ENCODE measurements at regions not wholly inside any gene's neighbourhood (a gene's known extent, or its start where the extent isn't known, plus 50 kb on each side); places are given as distances from the start of the nearest gene placed in this dataset.

DNA sequence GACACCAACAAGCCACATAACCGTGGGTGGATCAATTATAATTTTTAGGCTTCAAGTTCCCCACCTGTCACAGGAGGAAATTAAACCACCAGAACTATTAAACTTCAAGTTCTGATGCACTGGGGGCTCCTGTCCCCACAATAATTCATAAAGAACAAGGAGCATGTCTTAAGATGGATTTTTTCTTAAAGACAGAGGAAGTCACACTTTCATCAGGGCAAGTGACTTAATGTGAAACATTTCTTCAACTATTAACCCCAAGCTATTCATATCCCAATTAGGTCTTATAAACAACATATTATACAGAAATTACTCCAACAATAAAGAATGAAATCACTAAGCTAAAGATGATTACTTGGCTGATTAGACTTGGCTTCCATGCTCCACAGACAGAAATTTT, 292.5 kb downstream of the ETAA1 start:
- TF ChIP-seq, protein P1, sequence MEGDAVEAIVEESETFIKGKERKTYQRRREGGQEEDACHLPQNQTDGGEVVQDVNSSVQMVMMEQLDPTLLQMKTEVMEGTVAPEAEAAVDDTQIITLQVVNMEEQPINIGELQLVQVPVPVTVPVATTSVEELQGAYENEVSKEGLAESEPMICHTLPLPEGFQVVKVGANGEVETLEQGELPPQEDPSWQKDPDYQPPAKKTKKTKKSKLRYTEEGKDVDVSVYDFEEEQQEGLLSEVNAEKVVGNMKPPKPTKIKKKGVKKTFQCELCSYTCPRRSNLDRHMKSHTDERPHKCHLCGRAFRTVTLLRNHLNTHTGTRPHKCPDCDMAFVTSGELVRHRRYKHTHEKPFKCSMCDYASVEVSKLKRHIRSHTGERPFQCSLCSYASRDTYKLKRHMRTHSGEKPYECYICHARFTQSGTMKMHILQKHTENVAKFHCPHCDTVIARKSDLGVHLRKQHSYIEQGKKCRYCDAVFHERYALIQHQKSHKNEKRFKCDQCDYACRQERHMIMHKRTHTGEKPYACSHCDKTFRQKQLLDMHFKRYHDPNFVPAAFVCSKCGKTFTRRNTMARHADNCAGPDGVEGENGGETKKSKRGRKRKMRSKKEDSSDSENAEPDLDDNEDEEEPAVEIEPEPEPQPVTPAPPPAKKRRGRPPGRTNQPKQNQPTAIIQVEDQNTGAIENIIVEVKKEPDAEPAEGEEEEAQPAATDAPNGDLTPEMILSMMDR (IDR thresholded peaks at IDR 0.05) = no peak
- TF ChIP-seq ZFX (IDR thresholded peaks at IDR 0.05; ENCODE audit: borderline replicate concordance) = no peak

Data from 22Rv1 (cell line).